ENCODE measurements at regions not wholly inside any gene's neighbourhood (a gene's known extent, or its start where the extent isn't known, plus 50 kb on each side); places are given as distances from the start of the nearest gene placed in this dataset.
"Not testable (repeated sequence)": the region's sequence is repeated elsewhere in the genome, so short reads cannot be mapped to it uniquely, and the experiment has no call there.

DNA sequence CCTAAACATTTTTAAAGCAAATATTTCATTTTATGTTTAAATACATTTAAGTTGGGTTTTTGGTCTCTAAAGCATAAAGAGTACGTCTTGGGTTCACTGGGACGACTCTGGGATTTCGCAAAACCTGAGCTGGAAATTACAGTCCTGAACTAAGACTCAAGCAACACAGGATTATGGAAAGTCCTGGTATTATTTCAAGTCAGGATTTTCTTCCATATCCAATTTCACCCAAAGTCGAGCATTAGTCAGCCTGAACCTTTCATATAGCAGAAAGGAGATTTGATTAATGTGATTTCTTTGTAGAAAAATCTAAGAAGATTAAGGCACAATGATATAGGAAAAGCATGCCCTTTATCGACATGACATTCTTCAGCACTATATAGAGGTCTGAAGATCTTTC is 100.0 kb downstream of the MTERF1 start:
- TF ChIP-seq, protein P1, sequence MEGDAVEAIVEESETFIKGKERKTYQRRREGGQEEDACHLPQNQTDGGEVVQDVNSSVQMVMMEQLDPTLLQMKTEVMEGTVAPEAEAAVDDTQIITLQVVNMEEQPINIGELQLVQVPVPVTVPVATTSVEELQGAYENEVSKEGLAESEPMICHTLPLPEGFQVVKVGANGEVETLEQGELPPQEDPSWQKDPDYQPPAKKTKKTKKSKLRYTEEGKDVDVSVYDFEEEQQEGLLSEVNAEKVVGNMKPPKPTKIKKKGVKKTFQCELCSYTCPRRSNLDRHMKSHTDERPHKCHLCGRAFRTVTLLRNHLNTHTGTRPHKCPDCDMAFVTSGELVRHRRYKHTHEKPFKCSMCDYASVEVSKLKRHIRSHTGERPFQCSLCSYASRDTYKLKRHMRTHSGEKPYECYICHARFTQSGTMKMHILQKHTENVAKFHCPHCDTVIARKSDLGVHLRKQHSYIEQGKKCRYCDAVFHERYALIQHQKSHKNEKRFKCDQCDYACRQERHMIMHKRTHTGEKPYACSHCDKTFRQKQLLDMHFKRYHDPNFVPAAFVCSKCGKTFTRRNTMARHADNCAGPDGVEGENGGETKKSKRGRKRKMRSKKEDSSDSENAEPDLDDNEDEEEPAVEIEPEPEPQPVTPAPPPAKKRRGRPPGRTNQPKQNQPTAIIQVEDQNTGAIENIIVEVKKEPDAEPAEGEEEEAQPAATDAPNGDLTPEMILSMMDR (IDR thresholded peaks at IDR 0.05), result no peak
- ATAC-seq (no peak), DNase-seq (no peak)
- H3K4me1 ChIP-seq (ENCODE audit: low read depth), result no peaks in the 10 kb centered on the region
- H3K4me3 ChIP-seq, result no peak overlapping the region
- no peaks in the 10 kb centered on the region for H3K9me3 ChIP-seq
- intact Hi-C loops (cut with DNase I, micrococcal nuclease), result no loop called here
- H3K36me3 ChIP-seq (ENCODE audit: low read depth), result no peaks in the 10 kb centered on the region

DNA sequence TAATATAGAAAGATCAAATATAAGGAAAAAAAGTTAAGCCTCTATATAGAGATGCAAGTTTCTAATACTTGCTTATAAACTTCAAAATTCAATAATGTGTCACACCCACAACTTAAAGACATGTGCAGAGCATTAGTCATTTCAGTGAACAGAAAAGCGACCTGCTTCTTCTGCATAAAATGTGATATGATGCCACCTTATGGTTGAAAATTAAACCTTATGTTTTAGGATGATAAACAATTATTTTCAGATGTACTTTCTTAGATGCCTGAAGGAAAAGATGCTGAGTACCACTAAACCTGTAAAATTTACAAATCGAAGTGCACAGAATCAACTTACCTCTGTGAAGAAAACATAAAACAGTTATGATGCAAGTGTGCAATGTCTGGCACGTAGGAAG is 96.0 kb downstream of the MTERF1 start:
- Histone ChIP-seq H3K4me3 (no peak overlapping the region), H3K4me1 (ENCODE audit: low read depth) (no peaks in the 10 kb centered on the region), H3K36me3 (ENCODE audit: low read depth) (no peaks in the 10 kb centered on the region), H3K9me3 (no peaks in the 10 kb centered on the region)
- intact Hi-C loops (cut with DNase I, micrococcal nuclease), result no loop called here
- ATAC-seq, result peak; percentile 69
- TF ChIP-seq, protein P1 (IDR thresholded peaks at IDR 0.05), result no peak
- no peak for DNase-seq

DNA sequence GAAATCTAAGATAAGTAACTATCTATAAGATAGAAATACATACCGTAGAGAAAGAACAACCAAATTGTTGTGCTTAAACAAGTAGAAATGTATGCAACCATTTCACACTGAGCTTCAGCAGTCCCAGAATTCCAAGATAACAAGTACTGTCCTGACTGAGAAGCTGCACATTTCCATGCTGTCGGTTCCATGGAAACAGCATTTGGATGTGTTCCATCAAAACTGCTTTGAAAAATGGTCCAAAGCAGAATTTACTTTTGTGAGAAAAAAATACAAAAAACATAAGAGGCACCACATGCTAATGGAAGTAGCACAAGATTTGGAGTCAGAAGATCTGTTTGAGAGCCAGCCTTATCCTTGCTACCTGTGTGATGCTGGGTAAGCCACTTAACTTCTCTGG is 92.6 kb downstream of the MTERF1 start:
- Histone ChIP-seq H3K4me3 (no peak overlapping the region), H3K36me3 (ENCODE audit: low read depth) (no peaks in the 10 kb centered on the region), H3K9me3 (peaks cover 2% of the 10 kb centered on the region), H3K4me1 (ENCODE audit: low read depth) (no peaks in the 10 kb centered on the region)
- TF ChIP-seq, protein P1 (IDR thresholded peaks at IDR 0.05), result no peak
- DNase-seq (no peak), ATAC-seq (no peak)
- intact Hi-C loops (cut with DNase I, micrococcal nuclease), result no loop called here

DNA sequence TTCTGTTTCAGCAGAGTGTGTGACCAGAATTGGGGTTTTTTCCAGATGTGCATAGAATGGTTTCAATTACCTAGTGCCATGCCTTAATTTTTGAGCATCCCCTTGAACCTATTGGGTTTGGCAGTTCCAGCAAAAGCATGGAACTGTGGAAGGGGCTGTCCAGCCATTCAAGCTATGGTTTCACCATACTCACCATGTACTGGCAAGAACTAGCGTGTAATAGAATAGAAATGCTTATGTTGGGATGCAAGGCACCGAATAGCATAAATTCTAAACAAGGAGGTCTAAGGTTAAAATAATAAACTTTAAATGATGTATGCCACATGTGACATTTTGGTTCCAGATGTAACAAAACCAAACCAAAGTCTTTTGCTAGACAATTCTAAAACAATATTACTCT is 91.4 kb downstream of the MTERF1 start:
- no peak for DNase-seq
- no peak for ATAC-seq
- intact Hi-C loops (cut with DNase I, micrococcal nuclease), result no loop called here
- Histone ChIP-seq H3K4me1 (ENCODE audit: low read depth) (no peaks in the 10 kb centered on the region), H3K4me3 (no peak overlapping the region), H3K9me3 (peaks cover 2% of the 10 kb centered on the region), H3K36me3 (ENCODE audit: low read depth) (no peaks in the 10 kb centered on the region)
- TF ChIP-seq, protein P1 (IDR thresholded peaks at IDR 0.05), result no peak

DNA sequence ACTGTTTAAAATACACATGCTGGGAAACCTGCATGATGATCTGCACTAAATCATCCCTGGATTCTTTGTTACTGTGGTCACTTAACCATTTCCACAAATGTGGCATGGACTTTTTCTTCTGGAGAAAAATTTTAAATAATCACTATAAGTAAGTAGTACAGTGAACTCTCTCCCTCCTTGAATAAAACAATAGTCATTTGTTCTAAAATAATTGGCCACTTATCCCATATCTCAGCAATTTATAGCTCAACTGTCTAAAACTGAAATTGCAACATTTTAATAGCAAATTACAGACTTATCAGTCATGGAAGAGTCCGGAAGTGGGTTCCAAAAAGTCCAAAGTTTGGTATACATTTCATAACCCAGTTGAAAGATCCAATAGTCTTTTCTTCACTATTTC is 90.9 kb downstream of the MTERF1 start:
- intact Hi-C loops (cut with DNase I, micrococcal nuclease), result no loop called here

DNA sequence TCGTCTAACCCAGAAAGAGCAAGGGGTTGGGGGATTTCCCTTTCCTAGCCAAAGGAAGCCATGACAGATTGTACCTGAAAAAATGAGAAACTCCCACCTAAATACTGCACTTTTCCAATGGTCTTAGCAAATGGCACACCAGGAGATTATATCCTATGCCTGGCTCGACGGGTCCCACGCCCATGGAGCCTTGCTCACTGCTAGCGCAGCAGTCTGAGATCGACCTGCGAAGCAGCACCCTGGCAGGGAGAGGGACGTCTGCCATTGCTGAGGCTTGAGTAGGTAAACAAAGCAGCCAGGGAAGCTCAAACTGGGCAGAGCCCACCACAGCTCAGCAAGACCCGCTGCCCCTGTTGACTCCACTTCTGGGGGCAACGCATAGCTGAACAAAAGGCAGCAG is 89.9 kb downstream of the MTERF1 start:
- H3K4me3 ChIP-seq; intact Hi-C loops (cut with DNase I, micrococcal nuclease); H3K4me1 ChIP-seq (ENCODE audit: low read depth); DNase-seq; H3K36me3 ChIP-seq (ENCODE audit: low read depth); H3K9me3 ChIP-seq; ATAC-seq: not testable (repeated sequence)

More for the DNA sequence above, 90.9 kb downstream of the MTERF1 start:
- Histone ChIP-seq H3K9me3 (peaks cover 2% of the 10 kb centered on the region), H3K4me3 (no peak overlapping the region), H3K36me3 (ENCODE audit: low read depth) (no peaks in the 10 kb centered on the region), H3K4me1 (ENCODE audit: low read depth) (no peaks in the 10 kb centered on the region)
- TF ChIP-seq, protein P1 (IDR thresholded peaks at IDR 0.05), result no peak
- DNase-seq, result no peak
- no peak for ATAC-seq
